NT2/D1 (cell line): ENCODE measurements at regions not wholly inside any gene's neighbourhood (a gene's known extent, or its start where the extent isn't known, plus 50 kb on each side); places are given as distances from the start of the nearest gene placed in this dataset.

Experiments
- DNase-seq: peaks from one replicate; pipeline ENCODE4 v3.0.0-alpha.2; 2011; ENCODE audit warnings: low read depth, low spot score
- H3K27me3 ChIP-seq: 2 replicates; pipeline ENCODE4 v1.6.0; 2011; ENCODE audit warnings: mild to moderate bottlenecking; ENCODE audit not compliant: insufficient read length, insufficient read depth
- H3K36me3 ChIP-seq: 2 replicates; pipeline ENCODE4 v1.6.1; 2011; ENCODE audit warnings: mild to moderate bottlenecking, low read length, mixed read lengths; ENCODE audit not compliant: insufficient read depth, insufficient read length
- H3K4me1 ChIP-seq: 2 replicates; pipeline ENCODE4 v1.5.1; 2011; ENCODE audit not compliant: insufficient read depth, insufficient read length
- H3K4me3 ChIP-seq: 2 replicates; pipeline ENCODE4 v1.5.1; 2011; ENCODE audit warnings: low read depth; ENCODE audit not compliant: insufficient read length
- H3K9ac ChIP-seq: 2 replicates; pipeline ENCODE4 v1.6.0; 2011; ENCODE audit warnings: low read depth; ENCODE audit not compliant: insufficient read length
- H3K9me3 ChIP-seq: 2 replicates; pipeline ENCODE4 v1.5.1; 2011; ENCODE audit warnings: mild to moderate bottlenecking, low read length; ENCODE audit not compliant: insufficient read depth
- SUZ12 ChIP-seq: IDR thresholded peaks from 2 replicates; pipeline ENCODE4 v1.6.1; 2011; ENCODE audit not compliant: insufficient read length, insufficient read depth; ENCODE audit errors: extremely low read depth
- YY1 ChIP-seq: IDR thresholded peaks from 2 replicates; pipeline ENCODE4 v1.6.1; 2011; ENCODE audit not compliant: insufficient read length, insufficient read depth
- ZNF274 ChIP-seq: IDR thresholded peaks from 2 replicates; pipeline ENCODE4 v1.6.1; 2011; ENCODE audit warnings: mild to moderate bottlenecking, low read depth, low read length

DNA sequence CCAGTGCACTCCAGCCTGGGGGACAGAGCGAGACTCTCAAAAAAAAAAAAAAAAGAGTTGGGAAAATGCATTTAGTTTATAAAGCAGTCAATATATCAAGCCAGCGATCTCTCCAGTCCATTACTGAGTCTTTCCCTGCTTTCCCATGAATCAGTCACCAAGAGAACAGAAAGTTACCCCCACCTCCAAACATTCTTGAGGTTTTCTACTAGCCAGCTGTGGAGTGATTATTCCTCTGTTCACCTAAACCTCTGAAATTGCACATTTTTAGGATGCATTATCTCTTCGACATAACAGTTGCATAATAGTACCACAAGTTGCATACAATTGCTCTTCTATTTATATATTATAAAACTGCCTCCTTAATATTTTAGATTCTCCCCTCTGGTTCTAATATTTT, 134.8 kb upstream of the DIO3 start:
- Histone ChIP-seq H3K9me3 (peaks cover 12% of the 10 kb centered on the region; the same call in 1 of the 2 replicates), H3K36me3 (no peaks in the 10 kb centered on the region), H3K4me3 (no peak overlapping the region), H3K9ac (no peak overlapping the region), H3K4me1 (no peaks in the 10 kb centered on the region), H3K27me3 (no peaks in the 10 kb centered on the region)
- TF ChIP-seq ZNF274 (no peak), SUZ12 (no peak), YY1 (no peak)
- no peak for DNase-seq

DNA sequence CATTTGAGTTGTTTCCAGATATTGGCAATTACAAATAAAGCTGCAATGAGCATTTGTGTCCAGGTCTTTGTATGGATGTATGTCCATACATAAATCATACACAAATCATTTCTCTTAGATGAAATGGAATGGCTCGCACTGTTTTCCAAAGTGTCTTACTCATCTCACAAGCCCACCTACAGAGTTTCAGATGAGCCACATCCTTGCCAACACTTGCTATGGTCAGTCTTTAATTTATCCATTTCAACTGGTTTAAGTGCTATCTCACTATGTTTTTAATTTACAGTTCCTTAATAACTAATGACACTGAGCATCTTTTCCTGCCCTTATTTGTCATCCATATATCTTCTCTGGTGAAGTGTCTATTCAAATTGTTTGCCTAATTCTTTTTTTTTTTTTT, 132.9 kb upstream of the DIO3 start:
- Histone ChIP-seq H3K4me3 (no peak overlapping the region), H3K9ac (no peak overlapping the region), H3K27me3 (no peaks in the 10 kb centered on the region), H3K36me3 (no peaks in the 10 kb centered on the region), H3K9me3 (peaks cover 9% of the 10 kb centered on the region; the same call in 1 of the 2 replicates), H3K4me1 (no peaks in the 10 kb centered on the region)
- TF ChIP-seq ZNF274: no peak
- no peak for TF ChIP-seq SUZ12
- no peak for TF ChIP-seq YY1
- DNase-seq: no peak

DNA sequence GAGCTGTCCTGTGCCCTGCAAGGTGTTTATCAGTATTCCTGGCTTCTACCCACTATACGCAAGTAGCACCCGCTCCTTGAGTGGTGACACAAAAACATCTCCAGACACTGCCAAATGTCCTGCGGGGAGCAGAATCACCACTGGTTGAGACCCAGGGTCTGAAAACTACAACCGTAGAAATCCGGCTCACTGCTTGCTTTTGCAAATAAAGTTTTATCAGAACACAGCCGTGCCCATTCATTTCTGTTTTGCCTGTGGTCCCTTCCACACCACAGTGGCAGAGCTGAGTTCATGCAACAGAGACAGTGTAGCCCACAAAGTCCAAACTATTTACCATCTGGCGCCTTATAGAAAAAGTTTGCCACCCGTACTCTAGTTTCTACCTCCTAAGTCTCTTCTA, 125.7 kb upstream of the DIO3 start:
- Histone ChIP-seq H3K9ac (no peak overlapping the region), H3K4me3 (no peak overlapping the region), H3K9me3 (no peaks in the 10 kb centered on the region), H3K4me1 (no peaks in the 10 kb centered on the region), H3K27me3 (no peaks in the 10 kb centered on the region), H3K36me3 (no peaks in the 10 kb centered on the region)
- TF ChIP-seq SUZ12 (no peak), YY1 (no peak), ZNF274 (no peak)
- DNase-seq: no peak

DNA sequence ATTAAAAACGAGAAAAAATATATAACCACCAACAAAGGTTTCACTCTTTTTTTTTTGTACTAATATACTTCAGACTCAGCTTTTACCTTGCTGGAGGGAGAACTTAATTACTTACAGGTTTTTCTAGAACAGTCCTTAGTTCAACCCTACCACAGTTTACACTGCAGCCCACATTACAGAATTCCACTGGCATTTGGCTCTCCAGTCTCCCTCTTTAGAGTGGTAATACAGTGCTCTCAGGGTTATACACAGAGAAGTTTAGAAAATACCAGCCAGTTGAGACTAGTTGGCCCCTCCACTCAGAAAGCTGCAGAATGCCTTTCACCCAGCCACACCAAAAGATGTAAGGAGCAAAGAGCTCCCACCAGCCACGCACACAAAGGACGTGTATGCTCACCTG, 122.3 kb upstream of the DIO3 start:
- no peaks in the 10 kb centered on the region for H3K27me3 ChIP-seq
- no peaks in the 10 kb centered on the region for H3K36me3 ChIP-seq
- no peak for TF ChIP-seq SUZ12
- no peak for TF ChIP-seq ZNF274
- TF ChIP-seq YY1: no peak
- H3K4me1 ChIP-seq: no peaks in the 10 kb centered on the region
- no peak overlapping the region for H3K4me3 ChIP-seq
- H3K9ac ChIP-seq: no peak overlapping the region
- H3K9me3 ChIP-seq: no peaks in the 10 kb centered on the region
- DNase-seq: no peak

DNA sequence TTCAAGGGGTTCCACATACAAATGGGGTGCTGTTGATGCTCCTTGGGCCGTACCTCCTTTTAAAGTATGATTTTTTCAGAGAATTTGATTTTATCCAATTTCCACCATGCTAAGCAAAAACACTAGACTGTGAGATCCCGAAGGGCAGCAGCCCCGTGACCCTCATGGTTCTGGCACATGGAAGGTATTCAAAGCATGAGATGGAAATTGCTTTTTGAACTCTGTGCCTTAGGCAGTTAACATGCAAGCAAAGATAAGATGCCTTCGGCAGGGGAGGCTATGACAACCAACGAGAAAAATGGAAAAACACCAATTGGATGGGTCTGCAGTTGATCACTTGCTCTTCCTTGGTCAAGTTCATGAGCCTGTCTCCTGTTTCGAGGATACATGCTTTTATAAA, 120.8 kb upstream of the DIO3 start:
- Histone ChIP-seq H3K9ac (no peak overlapping the region), H3K4me3 (no peak overlapping the region), H3K9me3 (no peaks in the 10 kb centered on the region), H3K36me3 (no peaks in the 10 kb centered on the region), H3K4me1 (no peaks in the 10 kb centered on the region), H3K27me3 (no peaks in the 10 kb centered on the region)
- no peak for DNase-seq
- TF ChIP-seq YY1: no peak
- no peak for TF ChIP-seq SUZ12
- TF ChIP-seq ZNF274: no peak

DNA sequence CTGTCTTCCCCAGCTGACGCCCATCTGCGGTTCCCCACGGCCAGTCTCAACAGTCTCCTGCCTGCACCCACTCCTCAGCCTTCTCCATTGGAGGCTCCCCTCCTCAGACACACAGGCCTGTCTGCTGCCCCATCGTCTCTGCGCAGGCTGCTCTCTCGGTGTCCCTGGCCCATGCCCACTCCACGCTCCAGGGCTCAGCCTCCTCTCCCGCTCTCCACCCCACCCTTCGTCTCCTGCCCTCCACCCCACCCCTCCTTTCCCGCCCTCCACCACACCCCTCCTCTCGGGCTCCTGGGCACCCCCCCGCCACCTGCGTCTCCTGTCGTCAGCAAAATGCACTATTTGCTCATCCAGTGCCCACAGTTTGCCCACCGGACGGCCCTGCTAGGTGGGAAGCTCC, 119.6 kb upstream of the DIO3 start:
- no peak overlapping the region for H3K9ac ChIP-seq
- no peaks in the 10 kb centered on the region for H3K36me3 ChIP-seq
- H3K27me3 ChIP-seq: no peaks in the 10 kb centered on the region
- H3K4me1 ChIP-seq: no peaks in the 10 kb centered on the region
- H3K4me3 ChIP-seq: no peak overlapping the region
- no peak for TF ChIP-seq YY1
- no peak for TF ChIP-seq ZNF274
- TF ChIP-seq SUZ12: no peak
- no peaks in the 10 kb centered on the region for H3K9me3 ChIP-seq
- DNase-seq: no peak

DNA sequence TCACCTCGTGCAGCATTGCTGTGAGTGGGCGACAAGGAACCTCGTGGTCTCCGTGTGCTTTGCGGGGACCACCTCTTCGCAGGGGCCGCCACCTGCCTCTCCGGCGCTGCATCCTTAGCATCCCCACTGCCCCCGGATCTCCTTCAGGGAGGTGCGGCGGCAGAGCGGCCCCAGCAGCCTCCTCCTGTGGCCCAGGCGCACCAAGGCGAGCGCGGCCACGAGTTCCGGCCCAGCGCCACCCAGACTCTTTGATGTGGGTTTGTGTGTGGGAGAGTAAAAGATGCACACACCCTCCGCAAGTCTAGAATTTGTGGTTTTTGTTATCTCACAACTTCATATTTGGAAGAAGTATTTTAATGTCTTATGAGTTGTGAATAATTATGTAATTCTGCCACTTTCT, 118.8 kb upstream of the DIO3 start:
- Histone ChIP-seq H3K27me3 (no peaks in the 10 kb centered on the region), H3K4me1 (no peaks in the 10 kb centered on the region), H3K4me3 (no peak overlapping the region), H3K36me3 (no peaks in the 10 kb centered on the region), H3K9me3 (no peaks in the 10 kb centered on the region), H3K9ac (no peak overlapping the region)
- no peak for DNase-seq
- TF ChIP-seq SUZ12 (no peak), YY1 (no peak), ZNF274 (no peak)

DNA sequence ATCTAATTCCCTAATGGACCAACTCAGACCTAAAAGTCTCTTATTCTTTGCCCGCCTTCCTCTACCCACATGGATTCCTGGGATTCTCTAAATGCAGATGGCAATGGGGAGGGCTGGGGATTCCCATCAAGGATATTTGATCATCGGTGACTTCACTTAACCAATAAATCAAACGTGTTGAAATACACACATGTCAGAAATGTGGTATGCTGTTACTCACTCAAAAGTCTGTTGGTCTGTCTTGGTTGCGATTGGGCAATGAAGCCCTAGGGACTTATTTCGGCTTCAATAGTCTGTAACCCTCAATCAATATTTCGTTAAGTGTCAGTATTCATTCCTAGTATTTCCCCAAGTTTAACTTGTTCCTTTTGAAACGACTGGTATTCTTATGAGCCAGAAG, 117.2 kb upstream of the DIO3 start:
- no peak for DNase-seq
- H3K9ac ChIP-seq: no peak overlapping the region
- TF ChIP-seq YY1 (no peak), ZNF274 (no peak), SUZ12 (no peak)
- no peaks in the 10 kb centered on the region for H3K4me1 ChIP-seq
- no peaks in the 10 kb centered on the region for H3K9me3 ChIP-seq
- no peaks in the 10 kb centered on the region for H3K27me3 ChIP-seq
- H3K36me3 ChIP-seq: no peaks in the 10 kb centered on the region
- H3K4me3 ChIP-seq: no peak overlapping the region
